Peyer's patch (tissue), 4 donors: ENCODE measurements at regions not wholly inside any gene's neighbourhood (a gene's known extent, or its start where the extent isn't known, plus 50 kb on each side); places are given as distances from the start of the nearest gene placed in this dataset.

Experiments used
- POLR2A ChIP-seq, 2 donors: fragments of 450-650 bp; IDR thresholded peaks; one replicate each; pipeline ENCODE4 v1.5.1; 2017; ENCODE audit warnings: antibody characterized with exemption in 2 of 2, mild to moderate bottlenecking in 2 of 2, moderate library complexity in 2 of 2
- TF ChIP-seq, protein P1 (sequence below), 6 experiments: fragments of 450-650 bp in 4 of 6; fragments of 200-600 bp in 2 of 6; sonication (generic) in 1 of 6; IDR thresholded peaks; one replicate each; pipeline ENCODE4 v1.5.1; 2017 to 2019; ENCODE audit warnings: antibody characterized with exemption in 6 of 6, mild to moderate bottlenecking in 3 of 6, moderate library complexity in 1 of 6

DNA sequence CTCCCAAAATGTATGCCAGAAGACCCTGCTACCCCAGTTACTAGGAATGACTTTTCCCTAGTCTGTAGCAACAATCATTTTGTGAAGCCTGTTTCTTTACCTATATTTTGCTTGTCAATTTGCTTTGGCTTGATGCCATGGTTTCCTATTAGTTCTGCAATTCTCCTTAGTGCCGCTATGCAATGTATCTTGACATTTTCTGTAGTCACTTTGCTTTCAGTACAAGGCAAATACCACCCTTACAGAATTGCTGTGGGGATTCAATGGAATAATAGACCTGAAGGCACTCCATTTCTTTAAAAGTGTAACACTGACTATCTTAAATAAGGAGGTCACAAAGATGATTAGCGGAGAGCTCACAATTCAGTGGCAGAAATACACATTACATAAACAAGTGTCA, 291.1 kb downstream of the NR2F1-AS1 start:
- TF ChIP-seq, protein P1, sequence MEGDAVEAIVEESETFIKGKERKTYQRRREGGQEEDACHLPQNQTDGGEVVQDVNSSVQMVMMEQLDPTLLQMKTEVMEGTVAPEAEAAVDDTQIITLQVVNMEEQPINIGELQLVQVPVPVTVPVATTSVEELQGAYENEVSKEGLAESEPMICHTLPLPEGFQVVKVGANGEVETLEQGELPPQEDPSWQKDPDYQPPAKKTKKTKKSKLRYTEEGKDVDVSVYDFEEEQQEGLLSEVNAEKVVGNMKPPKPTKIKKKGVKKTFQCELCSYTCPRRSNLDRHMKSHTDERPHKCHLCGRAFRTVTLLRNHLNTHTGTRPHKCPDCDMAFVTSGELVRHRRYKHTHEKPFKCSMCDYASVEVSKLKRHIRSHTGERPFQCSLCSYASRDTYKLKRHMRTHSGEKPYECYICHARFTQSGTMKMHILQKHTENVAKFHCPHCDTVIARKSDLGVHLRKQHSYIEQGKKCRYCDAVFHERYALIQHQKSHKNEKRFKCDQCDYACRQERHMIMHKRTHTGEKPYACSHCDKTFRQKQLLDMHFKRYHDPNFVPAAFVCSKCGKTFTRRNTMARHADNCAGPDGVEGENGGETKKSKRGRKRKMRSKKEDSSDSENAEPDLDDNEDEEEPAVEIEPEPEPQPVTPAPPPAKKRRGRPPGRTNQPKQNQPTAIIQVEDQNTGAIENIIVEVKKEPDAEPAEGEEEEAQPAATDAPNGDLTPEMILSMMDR (IDR thresholded peaks at IDR 0.05) = no peak
- TF ChIP-seq POLR2A (IDR thresholded peaks at IDR 0.05) = no peak
